ENCODE measurements at regions not wholly inside any gene's neighbourhood (a gene's known extent, or its start where the extent isn't known, plus 50 kb on each side); places are given as distances from the start of the nearest gene placed in this dataset.

GRCh38 chr1:113226148-113226547 is 153.2 kb downstream of the LRIG2 start:
- WGBS, 3 donors = 66 to 85% (median 75%) methylated on average over 10 of the region's 10 CpGs

GRCh38 chr1:113231866-113232265 is 158.4 kb upstream of the MAGI3 start:
- H3K36me3 ChIP-seq (ENCODE audit: control insufficient read depth in 3 of 3, insufficient read depth in 2 of 3, low read depth in 1 of 3, low read length in 3 of 3) = no peaks in the 10 kb centered on the region
- 81 to 90% (median 87%) methylated on average over 13 of the region's 13 CpGs for WGBS, 3 donors
- H3K4me3 ChIP-seq (ENCODE audit: low read depth in 1 of 3, low read length in 3 of 3) = no peak overlapping the region
- H3K27me3 ChIP-seq (ENCODE audit: control insufficient read depth in 3 of 3, insufficient read depth in 3 of 3, low read length in 3 of 3) = no peaks in the 10 kb centered on the region
- no peak for DNase-seq
- no peak overlapping the region for H3K27ac ChIP-seq (ENCODE audit: low read depth in 1 of 3, low read length in 2 of 3)
- no peaks in the 10 kb centered on the region for H3K4me1 ChIP-seq (ENCODE audit: control insufficient read depth in 3 of 3, insufficient read depth in 2 of 3, low read depth in 1 of 3, low read length in 2 of 3)
- no peak for FAIRE-seq
- no peaks in the 10 kb centered on the region for H3K9me3 ChIP-seq (ENCODE audit: control insufficient read depth in 2 of 2, insufficient read depth in 1 of 2, low read depth in 1 of 2, low read length in 1 of 2)

More at GRCh38 chr1:113226148-113226547, 153.2 kb downstream of the LRIG2 start:
- Histone ChIP-seq H3K27ac (ENCODE audit: low read depth in 1 of 3, low read length in 2 of 3) (no peak overlapping the region), H3K27me3 (ENCODE audit: control insufficient read depth in 3 of 3, insufficient read depth in 3 of 3, low read length in 3 of 3) (no peaks in the 10 kb centered on the region), H3K4me1 (ENCODE audit: control insufficient read depth in 3 of 3, insufficient read depth in 2 of 3, low read depth in 1 of 3, low read length in 2 of 3) (peaks cover 0 to 4% (median 0%) of the 10 kb centered on the region in 3 donors), H3K36me3 (ENCODE audit: control insufficient read depth in 3 of 3, insufficient read depth in 2 of 3, low read depth in 1 of 3, low read length in 3 of 3) (no peaks in the 10 kb centered on the region), H3K4me3 (ENCODE audit: low read depth in 1 of 3, low read length in 3 of 3) (no peak overlapping the region), H3K9me3 (ENCODE audit: control insufficient read depth in 2 of 2, insufficient read depth in 1 of 2, low read depth in 1 of 2, low read length in 1 of 2) (no peaks in the 10 kb centered on the region)
- no peak for FAIRE-seq
- no peak for DNase-seq

- Histone ChIP-seq H3K4me3 (ENCODE audit: low read depth in 1 of 3, low read length in 3 of 3) (no peak overlapping the region), H3K9me3 (ENCODE audit: control insufficient read depth in 2 of 2, insufficient read depth in 1 of 2, low read depth in 1 of 2, low read length in 1 of 2) (no peaks in the 10 kb centered on the region), H3K36me3 (ENCODE audit: control insufficient read depth in 3 of 3, insufficient read depth in 2 of 3, low read depth in 1 of 3, low read length in 3 of 3) (no peaks in the 10 kb centered on the region), H3K27me3 (ENCODE audit: control insufficient read depth in 3 of 3, insufficient read depth in 3 of 3, low read length in 3 of 3) (no peaks in the 10 kb centered on the region), H3K4me1 (ENCODE audit: control insufficient read depth in 3 of 3, insufficient read depth in 2 of 3, low read depth in 1 of 3, low read length in 2 of 3) (no peaks in the 10 kb centered on the region), H3K27ac (ENCODE audit: low read depth in 1 of 3, low read length in 2 of 3) (no peak overlapping the region)
- DNase-seq (no peak), FAIRE-seq (no peak)
- WGBS, 3 donors = 82 to 93% (median 87%) methylated on average over 5 of the region's 5 CpGs
These were observed 156.9 kb upstream of the MAGI3 start for GRCh38 chr1:113233441-113233840.

DNA sequence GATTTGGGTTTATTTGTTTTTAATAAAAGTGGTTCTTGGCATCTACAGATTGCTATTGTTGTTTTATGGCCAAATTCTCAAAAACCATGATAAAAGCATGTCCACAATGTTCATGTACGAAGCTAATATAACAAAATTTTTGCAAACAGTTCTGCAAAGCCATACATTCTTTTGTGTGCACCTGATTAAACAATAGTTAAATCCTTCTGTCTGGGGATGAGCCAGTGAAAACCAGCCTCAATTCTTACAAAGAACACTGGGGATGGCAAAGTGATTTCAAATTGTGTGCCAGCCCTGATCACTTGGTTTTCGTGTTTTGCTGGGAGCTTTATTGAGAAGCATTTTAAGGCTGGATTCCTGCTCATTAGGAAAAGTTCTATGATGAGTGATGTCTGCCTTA is 149.1 kb upstream of the MAGI3 start:
- no peak for DNase-seq
- FAIRE-seq = no peak
- Histone ChIP-seq H3K27me3 (ENCODE audit: control insufficient read depth in 3 of 3, insufficient read depth in 3 of 3, low read length in 3 of 3) (no peaks in the 10 kb centered on the region), H3K27ac (ENCODE audit: low read depth in 1 of 3, low read length in 2 of 3) (no peak overlapping the region), H3K4me3 (ENCODE audit: low read depth in 1 of 3, low read length in 3 of 3) (no peak overlapping the region), H3K9me3 (ENCODE audit: control insufficient read depth in 2 of 2, insufficient read depth in 1 of 2, low read depth in 1 of 2, low read length in 1 of 2) (no peaks in the 10 kb centered on the region), H3K36me3 (ENCODE audit: control insufficient read depth in 3 of 3, insufficient read depth in 2 of 3, low read depth in 1 of 3, low read length in 3 of 3) (no peaks in the 10 kb centered on the region), H3K4me1 (ENCODE audit: control insufficient read depth in 3 of 3, insufficient read depth in 2 of 3, low read depth in 1 of 3, low read length in 2 of 3) (peaks cover 0 to 36% (median 3%) of the 10 kb centered on the region in 3 donors)
- WGBS, 3 donors = 36 to 81% (median 44%) methylated on average over 2 of the region's 2 CpGs

DNA sequence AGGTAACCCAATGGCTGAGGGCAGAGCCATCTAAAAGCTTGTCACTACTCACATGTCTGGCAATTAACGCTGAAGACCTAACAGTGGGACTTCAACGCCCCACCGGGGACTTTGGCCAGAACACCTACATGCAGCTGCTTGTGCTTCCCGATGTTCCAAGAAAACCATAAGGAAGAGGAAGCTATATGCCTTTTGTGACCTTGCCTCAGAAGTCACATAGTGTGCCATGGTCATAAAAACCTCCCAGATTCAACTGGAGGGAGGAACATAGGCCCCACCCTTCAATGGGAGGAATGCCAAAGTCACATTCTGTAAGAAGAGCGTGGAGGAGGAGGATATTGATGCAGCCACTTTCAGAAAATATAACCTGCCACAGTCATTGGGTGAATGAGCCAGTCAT is 147.8 kb upstream of the MAGI3 start:
- no peak for FAIRE-seq
- H3K27ac ChIP-seq (ENCODE audit: low read depth in 1 of 3, low read length in 2 of 3) = peak overlapping the region; percentile 37 to 77 (median 43)
- peaks cover 0 to 43% (median 3%) of the 10 kb centered on the region in 3 donors for H3K4me1 ChIP-seq (ENCODE audit: control insufficient read depth in 3 of 3, insufficient read depth in 2 of 3, low read depth in 1 of 3, low read length in 2 of 3)
- H3K36me3 ChIP-seq (ENCODE audit: control insufficient read depth in 3 of 3, insufficient read depth in 2 of 3, low read depth in 1 of 3, low read length in 3 of 3) = no peaks in the 10 kb centered on the region
- WGBS, 3 donors = 18 to 51% (median 31%) methylated on average over 5 of the region's 5 CpGs
- no peak overlapping the region for H3K4me3 ChIP-seq (ENCODE audit: low read depth in 1 of 3, low read length in 3 of 3)
- H3K9me3 ChIP-seq (ENCODE audit: control insufficient read depth in 2 of 2, insufficient read depth in 1 of 2, low read depth in 1 of 2, low read length in 1 of 2) = no peaks in the 10 kb centered on the region
- DNase-seq = peak; percentile 95 to 100
- H3K27me3 ChIP-seq (ENCODE audit: control insufficient read depth in 3 of 3, insufficient read depth in 3 of 3, low read length in 3 of 3) = no peaks in the 10 kb centered on the region

DNA sequence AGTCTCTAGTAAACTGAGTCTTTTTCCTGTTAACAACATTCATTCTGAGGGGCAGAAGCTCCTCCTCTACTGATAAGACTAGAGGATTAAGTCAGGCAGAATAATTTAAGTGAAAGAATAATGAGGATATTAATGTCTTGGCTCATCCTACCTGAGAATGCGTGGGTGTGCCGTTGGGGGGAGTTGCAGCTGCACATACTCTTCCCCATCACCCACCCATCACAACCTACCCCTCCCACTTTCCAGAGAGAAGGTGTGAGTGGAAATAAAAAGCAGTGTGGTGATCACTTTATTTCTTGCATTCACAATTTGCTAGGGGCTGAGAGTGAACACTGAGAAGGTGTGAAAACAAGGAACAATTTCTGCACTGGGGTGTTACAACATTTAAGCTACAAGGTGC is 146.8 kb upstream of the MAGI3 start:
- H3K4me1 ChIP-seq (ENCODE audit: control insufficient read depth in 3 of 3, insufficient read depth in 2 of 3, low read depth in 1 of 3, low read length in 2 of 3) = peaks cover 0 to 46% (median 3%) of the 10 kb centered on the region in 3 donors
- DNase-seq (no peak), FAIRE-seq (no peak)
- H3K27me3 ChIP-seq (ENCODE audit: control insufficient read depth in 3 of 3, insufficient read depth in 3 of 3, low read length in 3 of 3) = no peaks in the 10 kb centered on the region
- 26 to 64% (median 62%) methylated on average over 2 of the region's 2 CpGs for WGBS, 3 donors
- H3K27ac ChIP-seq (ENCODE audit: low read depth in 1 of 3, low read length in 2 of 3) = no peak overlapping the region
- H3K9me3 ChIP-seq (ENCODE audit: control insufficient read depth in 2 of 2, insufficient read depth in 1 of 2, low read depth in 1 of 2, low read length in 1 of 2) = no peaks in the 10 kb centered on the region
- H3K4me3 ChIP-seq (ENCODE audit: low read depth in 1 of 3, low read length in 3 of 3) = no peak overlapping the region
- no peaks in the 10 kb centered on the region for H3K36me3 ChIP-seq (ENCODE audit: control insufficient read depth in 3 of 3, insufficient read depth in 2 of 3, low read depth in 1 of 3, low read length in 3 of 3)

DNA sequence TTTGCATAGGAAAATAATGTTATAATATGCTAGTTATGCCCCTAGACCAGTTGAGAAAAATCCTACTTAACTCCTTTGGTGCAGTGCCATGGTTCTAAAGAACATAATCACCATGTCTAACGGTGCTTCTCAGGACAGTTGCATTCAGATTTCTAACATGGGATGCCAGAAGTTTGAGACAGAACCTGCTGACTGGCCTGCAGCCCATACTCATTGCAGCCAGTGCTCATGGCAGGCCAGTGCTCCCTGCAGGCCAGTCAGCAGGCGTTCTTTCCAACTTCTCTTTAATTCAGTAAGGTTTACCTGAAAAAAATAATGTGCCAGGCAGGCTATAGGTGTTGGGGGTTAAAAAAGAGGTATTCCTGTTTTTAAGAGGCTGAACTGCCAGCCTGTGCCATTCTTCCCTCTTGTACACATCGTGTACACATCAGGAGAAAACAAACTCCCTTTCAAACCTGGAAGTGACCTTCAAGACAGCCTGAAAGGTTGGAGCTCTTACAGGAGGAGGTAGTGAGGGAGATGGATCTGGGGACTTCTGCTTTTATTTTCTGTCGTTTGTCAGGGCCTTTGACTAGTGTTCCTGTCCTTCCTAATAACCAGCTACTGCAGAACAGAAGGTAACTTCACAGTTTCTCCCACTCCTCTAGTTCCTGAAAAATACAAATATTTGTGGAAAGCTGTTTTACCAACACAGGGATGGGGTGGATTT is 146.0 kb upstream of the MAGI3 start:
- H3K4me3 ChIP-seq (ENCODE audit: low read depth in 1 of 3, low read length in 3 of 3) = no peak overlapping the region
- H3K27me3 ChIP-seq (ENCODE audit: control insufficient read depth in 3 of 3, insufficient read depth in 3 of 3, low read length in 3 of 3) = no peaks in the 10 kb centered on the region
- WGBS, 3 donors = 51 to 64% (median 57%) methylated on average over 4 of the region's 4 CpGs
- DNase-seq (no peak), FAIRE-seq (no peak)
- no peak overlapping the region for H3K27ac ChIP-seq (ENCODE audit: low read depth in 1 of 3, low read length in 2 of 3)
- peaks cover 0 to 46% (median 3%) of the 10 kb centered on the region in 3 donors for H3K4me1 ChIP-seq (ENCODE audit: control insufficient read depth in 3 of 3, insufficient read depth in 2 of 3, low read depth in 1 of 3, low read length in 2 of 3)
- no peaks in the 10 kb centered on the region for H3K9me3 ChIP-seq (ENCODE audit: control insufficient read depth in 2 of 2, insufficient read depth in 1 of 2, low read depth in 1 of 2, low read length in 1 of 2)
- H3K36me3 ChIP-seq (ENCODE audit: control insufficient read depth in 3 of 3, insufficient read depth in 2 of 3, low read depth in 1 of 3, low read length in 3 of 3) = no peaks in the 10 kb centered on the region

DNA sequence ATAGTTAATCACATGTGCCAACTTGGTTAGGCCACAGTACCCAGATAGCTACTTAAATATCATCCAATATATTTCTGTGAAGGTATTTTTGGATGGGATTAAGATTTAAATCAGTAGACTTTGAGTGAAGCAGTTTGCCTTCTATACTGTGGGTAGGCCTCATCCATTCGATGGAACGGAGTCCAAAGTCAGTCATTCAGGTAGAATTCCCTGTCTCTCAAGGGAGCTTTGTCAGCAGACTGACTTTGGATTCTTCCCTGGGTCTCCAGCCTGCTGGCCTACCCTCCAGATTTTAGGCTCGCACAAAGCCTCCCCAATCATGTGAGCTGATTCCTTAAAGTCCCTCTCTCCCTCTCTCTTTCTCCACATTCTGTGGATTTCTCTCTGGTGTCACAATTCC is 145.1 kb upstream of the MAGI3 start:
- 89 to 100% (median 94%) methylated on average over 3 of the region's 3 CpGs for WGBS, 3 donors
- peak in 1 of 2 donors; percentile 50 for DNase-seq
- Histone ChIP-seq H3K36me3 (ENCODE audit: control insufficient read depth in 3 of 3, insufficient read depth in 2 of 3, low read depth in 1 of 3, low read length in 3 of 3) (no peaks in the 10 kb centered on the region), H3K9me3 (ENCODE audit: control insufficient read depth in 2 of 2, insufficient read depth in 1 of 2, low read depth in 1 of 2, low read length in 1 of 2) (no peaks in the 10 kb centered on the region), H3K27me3 (ENCODE audit: control insufficient read depth in 3 of 3, insufficient read depth in 3 of 3, low read length in 3 of 3) (no peaks in the 10 kb centered on the region), H3K4me1 (ENCODE audit: control insufficient read depth in 3 of 3, insufficient read depth in 2 of 3, low read depth in 1 of 3, low read length in 2 of 3) (peaks cover 0 to 46% (median 3%) of the 10 kb centered on the region in 3 donors), H3K4me3 (ENCODE audit: low read depth in 1 of 3, low read length in 3 of 3) (no peak overlapping the region), H3K27ac (ENCODE audit: low read depth in 1 of 3, low read length in 2 of 3) (peak overlapping the region in 1 of 3 donors; percentile 18)
- FAIRE-seq = no peak

DNA sequence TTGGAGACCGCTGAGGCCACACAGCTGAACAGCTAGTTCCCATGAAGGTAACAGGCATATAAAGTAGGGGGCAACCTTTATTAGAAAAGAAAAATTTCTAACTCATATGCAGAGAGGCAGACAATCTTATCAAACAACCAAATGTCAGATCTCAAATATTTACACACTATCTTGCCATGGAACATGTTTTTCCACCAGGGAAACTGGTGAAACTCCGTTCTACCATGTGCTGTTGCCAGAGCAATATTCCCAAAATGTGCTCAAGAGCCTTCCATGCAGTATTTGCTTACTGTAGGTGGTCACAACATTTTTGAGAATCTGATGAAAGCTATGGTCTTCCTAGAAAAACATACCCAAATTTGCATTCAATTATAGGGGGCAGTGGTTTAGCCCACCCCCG is 143.4 kb upstream of the MAGI3 start:
- Histone ChIP-seq H3K27me3 (ENCODE audit: control insufficient read depth in 3 of 3, insufficient read depth in 3 of 3, low read length in 3 of 3) (no peaks in the 10 kb centered on the region), H3K4me3 (ENCODE audit: low read depth in 1 of 3, low read length in 3 of 3) (no peak overlapping the region), H3K9me3 (ENCODE audit: control insufficient read depth in 2 of 2, insufficient read depth in 1 of 2, low read depth in 1 of 2, low read length in 1 of 2) (no peaks in the 10 kb centered on the region), H3K4me1 (ENCODE audit: control insufficient read depth in 3 of 3, insufficient read depth in 2 of 3, low read depth in 1 of 3, low read length in 2 of 3) (peaks cover 0 to 41% (median 3%) of the 10 kb centered on the region in 3 donors), H3K36me3 (ENCODE audit: control insufficient read depth in 3 of 3, insufficient read depth in 2 of 3, low read depth in 1 of 3, low read length in 3 of 3) (no peaks in the 10 kb centered on the region), H3K27ac (ENCODE audit: low read depth in 1 of 3, low read length in 2 of 3) (no peak overlapping the region)
- no peak for FAIRE-seq
- WGBS, 3 donors = 74 to 83% (median 77%) methylated on average over 3 of the region's 3 CpGs
- DNase-seq = no peak
